ENCODE measurements at regions not wholly inside any gene's neighbourhood (a gene's known extent, or its start where the extent isn't known, plus 50 kb on each side); places are given as distances from the start of the nearest gene placed in this dataset.
A peak's percentile ranks its signal among the peaks of the same experiment; 100 is the strongest.

DNA sequence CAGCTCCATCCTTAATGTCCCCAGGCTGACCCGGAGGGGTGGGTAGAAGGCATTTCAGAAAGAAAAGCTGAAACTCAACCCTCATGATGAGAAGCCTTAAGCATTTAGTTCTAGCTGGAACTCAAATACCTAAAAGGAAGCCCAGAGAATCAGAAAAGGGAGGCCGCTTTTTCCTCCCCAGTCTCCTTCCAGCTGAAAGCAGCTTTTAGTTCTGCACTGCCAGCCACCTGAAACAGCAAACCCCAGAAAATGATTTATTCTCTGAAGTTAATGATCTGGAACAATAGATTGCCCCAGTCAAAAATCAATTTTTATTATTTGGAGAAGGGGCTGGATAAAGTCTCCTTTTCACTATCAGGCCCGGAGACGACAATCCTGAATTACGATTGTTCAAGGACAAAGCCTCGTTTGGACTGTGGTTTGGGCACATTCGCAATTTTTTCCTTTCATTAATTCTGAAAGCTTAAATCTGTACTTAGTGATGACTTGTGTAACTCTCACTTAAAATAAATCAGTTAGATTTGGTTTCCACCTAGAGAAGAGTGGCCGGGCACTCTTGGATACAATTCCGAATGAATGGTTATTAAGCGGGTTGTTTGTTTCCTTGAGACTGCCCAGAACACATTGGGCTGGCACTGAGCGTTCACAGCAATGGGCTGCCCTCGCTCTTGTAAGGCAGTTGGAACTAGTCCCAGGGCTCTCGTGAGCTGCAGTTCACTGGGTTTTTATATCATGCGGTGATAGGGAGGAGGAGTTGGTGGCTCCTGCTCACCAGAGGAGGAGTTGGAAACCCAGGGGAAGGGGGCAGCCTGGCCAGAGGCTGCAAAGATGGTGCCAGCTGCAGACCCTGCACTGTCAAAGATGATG lies 262.2 kb downstream of the CCSER2 start:
- peak; percentile 29 to 89 (median 78) for ATAC-seq
- WGBS, 2 donors: 51 to 60% methylated on average over 14 of the region's 14 CpGs
- no peak overlapping the region for H3K27ac ChIP-seq
- H3K4me1 ChIP-seq: peaks cover 0 to 5% (median 0%) of the 10 kb centered on the region in 9 donors
- TF ChIP-seq CTCF (IDR thresholded peaks at IDR 0.05): no peak
- no peaks in the 10 kb centered on the region for H3K9me3 ChIP-seq
- intact Hi-C loops (cut with DNase I): no loop called here
- no peaks in the 10 kb centered on the region for H3K36me3 ChIP-seq
- H3K27me3 ChIP-seq: no peaks in the 10 kb centered on the region
- peak; percentile 23 to 42 for DNase-seq
- H3K4me3 ChIP-seq: no peak overlapping the region

DNA sequence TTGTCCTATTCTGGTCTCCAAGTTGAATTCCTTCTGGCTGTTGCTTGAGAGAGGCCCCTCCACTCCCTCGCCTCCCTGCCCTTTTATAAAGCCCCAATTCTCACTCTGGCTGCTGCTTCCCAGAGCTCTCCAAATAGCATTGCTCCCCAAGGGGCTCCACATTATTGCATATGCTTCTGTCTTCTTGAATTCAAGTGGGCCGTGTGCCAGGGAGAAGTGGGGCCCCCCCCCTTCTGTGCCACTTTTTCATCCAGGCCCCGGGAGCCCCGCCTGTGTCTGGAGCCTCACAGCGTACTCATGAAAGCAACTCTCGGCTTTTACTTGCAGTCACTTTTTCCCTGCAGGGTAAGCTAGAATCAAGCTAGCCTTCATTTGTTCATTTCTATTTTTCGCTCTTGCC lies 265.1 kb downstream of the CCSER2 start:
- peaks cover 0 to 5% (median 0%) of the 10 kb centered on the region in 9 donors for H3K4me1 ChIP-seq
- H3K27ac ChIP-seq: no peak overlapping the region
- ATAC-seq: no peak
- TF ChIP-seq CTCF (IDR thresholded peaks at IDR 0.05): no peak
- H3K27me3 ChIP-seq: peaks cover 0 to 3% (median 0%) of the 10 kb centered on the region in 7 donors
- no peaks in the 10 kb centered on the region for H3K36me3 ChIP-seq
- no peak overlapping the region for H3K4me3 ChIP-seq
- WGBS, 2 donors: 66 to 77% methylated on average over 7 of the region's 7 CpGs
- H3K9me3 ChIP-seq: no peaks in the 10 kb centered on the region
- no peak for DNase-seq
- intact Hi-C loops (cut with DNase I): no loop called here

- 92 to 93% methylated on average over 4 of the region's 4 CpGs for WGBS, 2 donors
- Histone ChIP-seq H3K4me3 (no peak overlapping the region), H3K36me3 (no peaks in the 10 kb centered on the region), H3K27ac (no peak overlapping the region), H3K4me1 (no peaks in the 10 kb centered on the region), H3K9me3 (no peaks in the 10 kb centered on the region), H3K27me3 (peaks cover 0 to 12% (median 2%) of the 10 kb centered on the region in 7 donors)
- no peak for TF ChIP-seq CTCF (IDR thresholded peaks at IDR 0.05)
- ATAC-seq (no peak), DNase-seq (no peak)
- intact Hi-C loops (cut with DNase I): no loop called here
Measured at GRCh38 chr10:84596585-84596984, 268.2 kb downstream of the CCSER2 start.

DNA sequence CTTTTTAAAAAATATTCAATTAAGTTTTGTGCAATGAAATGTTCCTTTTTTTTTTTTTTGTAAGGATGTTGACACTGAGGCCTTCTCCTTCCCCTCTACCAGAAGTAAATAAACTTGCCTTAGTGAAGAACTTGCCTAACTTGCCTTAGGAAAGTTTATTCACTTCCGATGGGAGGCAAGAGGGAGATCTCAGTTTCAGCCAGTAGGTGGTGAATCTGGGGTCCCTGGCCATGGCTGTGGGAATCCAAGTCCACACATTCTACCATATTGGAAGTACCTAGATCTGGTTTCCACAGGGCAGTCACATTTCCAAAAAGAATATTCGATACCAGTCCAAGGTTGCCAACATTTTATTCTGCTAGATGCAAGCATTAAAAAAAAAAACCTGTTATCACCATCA lies 270.9 kb downstream of the CCSER2 start:
- no peak for DNase-seq
- no peak overlapping the region for H3K27ac ChIP-seq
- no peak for TF ChIP-seq CTCF (IDR thresholded peaks at IDR 0.05)
- H3K36me3 ChIP-seq: no peaks in the 10 kb centered on the region
- no peaks in the 10 kb centered on the region for H3K4me1 ChIP-seq
- intact Hi-C loops (cut with DNase I): no loop called here
- ATAC-seq: no peak
- H3K27me3 ChIP-seq: peaks cover 0 to 22% (median 3%) of the 10 kb centered on the region in 7 donors
- no peak overlapping the region for H3K4me3 ChIP-seq
- WGBS, 2 donors: 79 to 89% methylated on average over 2 of the region's 2 CpGs
- no peaks in the 10 kb centered on the region for H3K9me3 ChIP-seq
